Neural progenitor cell (in vitro differentiated cells): ENCODE measurements at regions not wholly inside any gene's neighbourhood (a gene's known extent, or its start where the extent isn't known, plus 50 kb on each side); places are given as distances from the start of the nearest gene placed in this dataset.

Experiments
- DNase-seq: peaks from one replicate; pipeline ENCODE4 v3.0.0-alpha.2; 2016; ENCODE audit warnings: low spot score
- H2AFZ ChIP-seq: fragments of 200-600 bp; sonication (generic); replicated peaks from 2 replicates; pipeline ENCODE4 v1.6.1; 2016; ENCODE audit warnings: antibody characterized with exemption
- H3F3A ChIP-seq: fragments of 200-600 bp; sonication (generic); 2 replicates; pipeline ENCODE4 v1.6.1; 2016; ENCODE audit warnings: antibody characterized with exemption, low read depth
- H3K27ac ChIP-seq: fragments of 200-600 bp; sonication (generic); 2 replicates; pipeline ENCODE4 v1.5.1; 2016; ENCODE audit warnings: mild to moderate bottlenecking
- H3K27me3 ChIP-seq: fragments of 200-600 bp; sonication (generic); 2 replicates; pipeline ENCODE4 v1.6.1; 2016; ENCODE audit warnings: mild to moderate bottlenecking, moderate library complexity
- H3K36me3 ChIP-seq: fragments of 200-600 bp; sonication (generic); 2 replicates; pipeline ENCODE4 v1.5.1; 2016
- H3K4me1 ChIP-seq: fragments of 200-600 bp; sonication (generic); 2 replicates; pipeline ENCODE4 v1.6.1; 2016; ENCODE audit warnings: mixed run types
- H3K4me2 ChIP-seq: fragments of 200-600 bp; sonication (generic); 2 replicates; pipeline ENCODE4 v1.6.1; 2016
- H3K4me3 ChIP-seq: fragments of 200-600 bp; sonication (generic); 2 replicates; pipeline ENCODE4 v1.5.1; 2016
- H3K79me2 ChIP-seq: fragments of 200-600 bp; sonication (generic); 2 replicates; pipeline ENCODE4 v1.6.1; 2016; ENCODE audit warnings: low read depth
- H3K9ac ChIP-seq: fragments of 200-600 bp; sonication (generic); 2 replicates; pipeline ENCODE4 v1.6.1; 2016
- H3K9me3 ChIP-seq: fragments of 200-600 bp; sonication (generic); 2 replicates; pipeline ENCODE4 v1.5.1; 2016; ENCODE audit warnings: low read depth
- H4K20me1 ChIP-seq: fragments of 200-600 bp; sonication (generic); 2 replicates; pipeline ENCODE4 v1.6.1; 2016; ENCODE audit warnings: low read depth
- H3K27ac Mint-ChIP-seq: 3 replicates; pipeline ENCODE4 v1.8.0; 2021; ENCODE audit warnings: mixed read lengths
- H3K27me3 Mint-ChIP-seq: 2 replicates; pipeline ENCODE4 v1.8.0; 2022; ENCODE audit warnings: low read depth, mild to moderate bottlenecking, inconsistent platforms, moderate library complexity, mixed read lengths; ENCODE audit not compliant: insufficient read depth
- H3K36me3 Mint-ChIP-seq: 3 replicates; pipeline ENCODE4 v1.8.0; 2021; ENCODE audit warnings: mixed read lengths
- H3K4me1 Mint-ChIP-seq: 3 replicates; pipeline ENCODE4 v1.8.0; 2021; ENCODE audit warnings: mixed read lengths
- H3K4me3 Mint-ChIP-seq: 3 replicates; pipeline ENCODE4 v1.8.0; 2021; ENCODE audit warnings: mild to moderate bottlenecking, moderate library complexity, mixed read lengths
- H3K9me3 Mint-ChIP-seq: 3 replicates; pipeline ENCODE4 v1.8.0; 2020; ENCODE audit warnings: mixed read lengths
- CTCF ChIP-seq: fragments of 200-600 bp; sonication (generic); IDR thresholded peaks from 2 replicates; pipeline ENCODE4 v1.5.1; 2017; ENCODE audit warnings: antibody characterized with exemption, mild to moderate bottlenecking
- EZH2 ChIP-seq: fragments of 200-600 bp; sonication (generic); IDR thresholded peaks from 2 replicates; pipeline ENCODE4 v1.6.1; 2017; ENCODE audit warnings: antibody characterized with exemption, mild to moderate bottlenecking, moderate library complexity
- EZH2phosphoT487 ChIP-seq: fragments of 200-600 bp; sonication (generic); IDR thresholded peaks from 2 replicates; pipeline ENCODE4 v1.6.1; 2017; ENCODE audit warnings: antibody characterized with exemption

GRCh38 chr18:8952174-8952573 is 150.3 kb upstream of the NDUFV2 start:
- Histone ChIP-seq H3K4me2 (no peak overlapping the region), H3K27ac (no peak overlapping the region), H3K4me1 (peaks cover 12% of the 10 kb centered on the region), H3K4me3 (no peak overlapping the region), H2AFZ (no peak overlapping the region), H3K9me3 (no peaks in the 10 kb centered on the region), H3K79me2 (no peaks in the 10 kb centered on the region), H3K27me3 (no peaks in the 10 kb centered on the region), H3K36me3 (no peaks in the 10 kb centered on the region), H3F3A (peaks cover 4% of the 10 kb centered on the region), H4K20me1 (no peaks in the 10 kb centered on the region), H3K9ac (no peak overlapping the region)
- no peak for TF ChIP-seq EZH2phosphoT487
- no peak for TF ChIP-seq CTCF
- TF ChIP-seq EZH2 = no peak
- no peak for DNase-seq
- Mint-ChIP-seq H3K27me3 (peaks cover 8% of the 10 kb centered on the region), H3K9me3 (peaks cover 17% of the 10 kb centered on the region), H3K4me3 (no peak overlapping the region), H3K36me3 (no peaks in the 10 kb centered on the region), H3K27ac (peak overlapping the region; percentile 63), H3K4me1 (peaks cover 21% of the 10 kb centered on the region)

- Histone ChIP-seq H3K79me2 (no peaks in the 10 kb centered on the region), H3K27me3 (no peaks in the 10 kb centered on the region), H3K4me1 (peaks cover 12% of the 10 kb centered on the region), H3K4me2 (no peak overlapping the region), H3F3A (peaks cover 4% of the 10 kb centered on the region), H3K9ac (no peak overlapping the region), H3K4me3 (no peak overlapping the region), H4K20me1 (no peaks in the 10 kb centered on the region), H3K27ac (no peak overlapping the region), H2AFZ (no peak overlapping the region), H3K9me3 (no peaks in the 10 kb centered on the region), H3K36me3 (no peaks in the 10 kb centered on the region)
- Mint-ChIP-seq H3K4me3 (no peak overlapping the region), H3K36me3 (no peaks in the 10 kb centered on the region), H3K9me3 (peaks cover 17% of the 10 kb centered on the region), H3K27ac (no peak overlapping the region), H3K4me1 (peaks cover 15% of the 10 kb centered on the region), H3K27me3 (peaks cover 6% of the 10 kb centered on the region)
- no peak for DNase-seq
- no peak for TF ChIP-seq EZH2
- no peak for TF ChIP-seq CTCF
- no peak for TF ChIP-seq EZH2phosphoT487
Observed at GRCh38 chr18:8952769-8953760, 149.4 kb upstream of the NDUFV2 start.

DNA sequence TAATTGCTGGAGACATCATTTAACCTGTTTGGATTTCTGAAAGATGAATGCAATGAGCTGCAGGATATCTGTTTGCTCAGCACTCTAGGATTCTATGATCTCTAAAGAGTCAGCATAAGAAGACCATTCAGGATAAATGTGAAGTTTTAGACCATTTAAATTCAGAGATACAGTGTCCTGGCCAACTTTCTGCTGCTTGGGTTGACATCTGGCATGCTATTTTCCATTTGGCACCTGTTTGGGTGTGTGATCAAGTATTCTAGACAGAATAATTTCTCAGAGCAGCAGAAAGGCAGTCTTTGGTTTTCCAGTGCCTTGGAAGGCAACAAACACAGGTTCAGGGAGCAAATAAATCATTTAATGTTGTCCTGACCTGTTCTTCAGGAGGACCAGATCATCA is 144.8 kb upstream of the NDUFV2 start:
- H3K4me3 ChIP-seq = no peak overlapping the region

More for the DNA sequence above, 144.8 kb upstream of the NDUFV2 start:
- H3F3A ChIP-seq = peaks cover 4% of the 10 kb centered on the region
- H3K4me1 ChIP-seq = peaks cover 20% of the 10 kb centered on the region
- H4K20me1 ChIP-seq = no peaks in the 10 kb centered on the region
- H3K79me2 ChIP-seq = no peaks in the 10 kb centered on the region
- no peaks in the 10 kb centered on the region for H3K27me3 ChIP-seq
- no peak for TF ChIP-seq EZH2
- TF ChIP-seq EZH2phosphoT487 = no peak
- TF ChIP-seq CTCF = no peak
- no peaks in the 10 kb centered on the region for H3K9me3 ChIP-seq
- no peak overlapping the region for H2AFZ ChIP-seq
- DNase-seq = no peak
- no peak overlapping the region for H3K4me2 ChIP-seq
- Mint-ChIP-seq H3K4me3 (no peak overlapping the region), H3K27me3 (peaks cover 6% of the 10 kb centered on the region), H3K27ac (no peak overlapping the region), H3K9me3 (peaks cover 11% of the 10 kb centered on the region), H3K36me3 (no peaks in the 10 kb centered on the region), H3K4me1 (peaks cover 13% of the 10 kb centered on the region)
- no peaks in the 10 kb centered on the region for H3K36me3 ChIP-seq
- no peak overlapping the region for H3K27ac ChIP-seq
- H3K9ac ChIP-seq = no peak overlapping the region
